OCI-LY3 (cell line): ENCODE measurements at regions not wholly inside any gene's neighbourhood (a gene's known extent, or its start where the extent isn't known, plus 50 kb on each side); places are given as distances from the start of the nearest gene placed in this dataset.

Experiments used
- EZH2phosphoT487 ChIP-seq: fragments of 200-600 bp; shearing (Covaris generic); IDR thresholded peaks from 2 replicates; pipeline ENCODE4 v1.6.1; 2018; ENCODE audit warnings: antibody characterized with exemption, mixed run types, low read depth
- TF ChIP-seq, protein P1 (sequence below): fragments of 200-600, 300-600 bp; sonication (generic); IDR thresholded peaks from 2 replicates; pipeline ENCODE4 v1.5.1; 2014; ENCODE audit warnings: antibody characterized with exemption, low read length, low read depth

DNA sequence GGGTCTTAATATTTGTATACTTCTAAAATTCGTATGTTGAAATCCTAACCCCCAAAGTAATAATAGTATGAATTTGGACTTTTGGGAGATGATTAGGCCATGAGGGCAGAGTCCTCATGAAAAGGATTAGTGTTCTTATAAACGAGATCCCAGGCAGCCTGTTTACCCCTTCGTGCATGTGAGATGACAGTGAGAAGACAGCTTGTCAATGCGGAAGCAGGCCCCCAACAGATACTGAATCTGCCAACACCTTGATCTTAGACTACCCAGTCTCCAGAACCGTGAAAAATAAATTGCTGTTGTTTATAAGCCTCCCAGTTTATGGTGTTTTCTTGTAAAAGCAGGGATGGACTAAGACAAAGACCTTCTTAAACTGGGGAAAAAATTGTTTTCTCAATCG is 714.2 kb downstream of the SI start:
- TF ChIP-seq, protein P1, sequence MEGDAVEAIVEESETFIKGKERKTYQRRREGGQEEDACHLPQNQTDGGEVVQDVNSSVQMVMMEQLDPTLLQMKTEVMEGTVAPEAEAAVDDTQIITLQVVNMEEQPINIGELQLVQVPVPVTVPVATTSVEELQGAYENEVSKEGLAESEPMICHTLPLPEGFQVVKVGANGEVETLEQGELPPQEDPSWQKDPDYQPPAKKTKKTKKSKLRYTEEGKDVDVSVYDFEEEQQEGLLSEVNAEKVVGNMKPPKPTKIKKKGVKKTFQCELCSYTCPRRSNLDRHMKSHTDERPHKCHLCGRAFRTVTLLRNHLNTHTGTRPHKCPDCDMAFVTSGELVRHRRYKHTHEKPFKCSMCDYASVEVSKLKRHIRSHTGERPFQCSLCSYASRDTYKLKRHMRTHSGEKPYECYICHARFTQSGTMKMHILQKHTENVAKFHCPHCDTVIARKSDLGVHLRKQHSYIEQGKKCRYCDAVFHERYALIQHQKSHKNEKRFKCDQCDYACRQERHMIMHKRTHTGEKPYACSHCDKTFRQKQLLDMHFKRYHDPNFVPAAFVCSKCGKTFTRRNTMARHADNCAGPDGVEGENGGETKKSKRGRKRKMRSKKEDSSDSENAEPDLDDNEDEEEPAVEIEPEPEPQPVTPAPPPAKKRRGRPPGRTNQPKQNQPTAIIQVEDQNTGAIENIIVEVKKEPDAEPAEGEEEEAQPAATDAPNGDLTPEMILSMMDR: no peak
- no peak for TF ChIP-seq EZH2phosphoT487
